HepG2 (cell line): ENCODE measurements at regions not wholly inside any gene's neighbourhood (a gene's known extent, or its start where the extent isn't known, plus 50 kb on each side); places are given as distances from the start of the nearest gene placed in this dataset.

Experiments used
- ATAC-seq: fragments of 200-7000 bp; cut with Tn5 transposase; 3 replicates; pipeline ENCODE4 v1.9.1; 2020; ENCODE audit warnings: mild to moderate bottlenecking, moderate library complexity
- BruUV-seq: library from RNA; stranded (reverse); fragments of 400-500 nt; replicated peaks from 2 replicates; lab custom pipeline; 2021; lab: Mats Ljungman, UMichigan
- CTCF ChIA-PET: fragments of 300-600 bp; formaldehyde crosslinking; extraction: SDS; loops from one replicate; lab custom pipeline; 2021; ENCODE audit warnings: low total read pairs, inconsistent platforms, low intra/inter-chr PET ratio; lab: Yijun Ruan, JAX
- POLR2A ChIA-PET: fragments of 350-600 bp; sonication (Branson Sonifier 250); formaldehyde crosslinking; loops from one replicate; lab custom pipeline; 2020; ENCODE audit warnings: antibody characterized with exemption, inconsistent platforms; lab: Yijun Ruan, JAX
- DNase-seq: peaks from one replicate; pipeline ENCODE4 v3.0.0-alpha.2; 2015; ENCODE audit warnings: low spot score
- FAIRE-seq: peaks from 3 replicates; lab custom pipeline; 2011; peaks lifted over from hg19 to GRCh38; lab: Jason Lieb, UNC
- H2AFZ ChIP-seq: one replicate; pipeline ENCODE4 v1.6.1; 2011; ENCODE audit warnings: low read length, inconsistent platforms
- H3K27ac ChIP-seq: fragments of 300-600 bp; 3 replicates; pipeline ENCODE4 v1.8.0; 2011; ENCODE audit warnings: mixed run types, mild to moderate bottlenecking, mixed read lengths, low read length, inconsistent platforms; ENCODE audit not compliant: insufficient read depth; ENCODE audit errors: extremely low read length
- H3K27me3 ChIP-seq, 2 experiments: fragments of 200-600 bp in 1 of 2; 2 replicates in 1 of 2; 3 replicates in 1 of 2; pipeline versions ENCODE4 v1.6.0 to v1.8.0; 2011; ENCODE audit warnings: low read length in 2 of 2, mild to moderate bottlenecking in 2 of 2, moderate library complexity in 2 of 2, inconsistent platforms in 1 of 2; ENCODE audit not compliant: insufficient read depth in 2 of 2, control insufficient read depth in 1 of 2
- H3K36me3 ChIP-seq, 2 experiments: fragments of 200-600 bp in 1 of 2; replicated peaks in 1 of 2; 2 replicates in 1 of 2; 3 replicates in 1 of 2; pipeline versions ENCODE4 v1.5.1 to v1.8.0; 2011; ENCODE audit warnings: low read length in 2 of 2, inconsistent platforms in 1 of 2; ENCODE audit not compliant: insufficient read depth in 2 of 2, control insufficient read depth in 1 of 2
- H3K4me1 ChIP-seq: 2 replicates; pipeline ENCODE4 v1.5.1; 2012; ENCODE audit warnings: low read length, inconsistent platforms; ENCODE audit not compliant: insufficient read depth
- H3K4me2 ChIP-seq: 2 replicates; pipeline ENCODE4 v1.6.0; 2011; ENCODE audit warnings: low read depth, low read length, inconsistent platforms
- H3K4me3 ChIP-seq, 3 experiments: fragments of 200-600 bp in 1 of 3; sonication (generic), shearing (Covaris generic) in 1 of 3; replicated peaks in 1 of 3; 2 replicates each; pipeline ENCODE4 v1.5.1; 2011 to 2016; ENCODE audit warnings: low read length in 3 of 3, inconsistent platforms in 2 of 3, low read depth in 2 of 3, mild to moderate bottlenecking in 2 of 3, control low read depth in 1 of 3, mixed read lengths in 1 of 3; ENCODE audit not compliant: insufficient read depth in 1 of 3
- H3K79me2 ChIP-seq: one replicate; pipeline ENCODE4 v1.6.1; 2011; ENCODE audit warnings: low read length, inconsistent platforms; ENCODE audit not compliant: insufficient read depth
- H3K9ac ChIP-seq: 2 replicates; pipeline ENCODE4 v1.6.0; 2011; ENCODE audit warnings: mild to moderate bottlenecking, low read depth, low read length, inconsistent platforms; ENCODE audit not compliant: insufficient read depth
- H3K9me3 ChIP-seq: 2 replicates; pipeline ENCODE4 v1.5.1; 2012; ENCODE audit warnings: mild to moderate bottlenecking, low read length
- H4K20me1 ChIP-seq: 2 replicates; pipeline ENCODE4 v1.6.0; 2011; ENCODE audit warnings: inconsistent platforms, mild to moderate bottlenecking, low read length, moderate library complexity; ENCODE audit not compliant: insufficient read depth
- AHR ChIP-seq: IDR thresholded peaks from 2 replicates; pipeline ENCODE4 v1.6.1; 2018; ENCODE audit warnings: missing genetic modification reagents, missing compliant biosample characterization
- BRF2 ChIP-seq: sonication (generic); formaldehyde crosslinking; IDR thresholded peaks from 2 replicates; pipeline ENCODE4 v1.8.1; 2022; ENCODE audit warnings: mild to moderate bottlenecking, missing genetic modification reagents
- ETV5 ChIP-seq: IDR thresholded peaks from 2 replicates; pipeline ENCODE4 v1.6.1; 2018; ENCODE audit warnings: missing biosample characterization, missing genetic modification reagents, inconsistent platforms, borderline replicate concordance
- FOXP4 ChIP-seq: sonication (generic); formaldehyde crosslinking; IDR thresholded peaks from 2 replicates; pipeline ENCODE4 v1.4.0; 2020; ENCODE audit warnings: missing genetic modification reagents
- GTF2F1 ChIP-seq: fragments of 150-350 bp; IDR thresholded peaks from 2 replicates; pipeline ENCODE4 v1.6.1; 2014; ENCODE audit warnings: low read length
- HBP1 ChIP-seq: IDR thresholded peaks from 2 replicates; pipeline ENCODE4 v1.6.1; 2016; ENCODE audit warnings: low read depth, control low read depth
- HNRNPLL ChIP-seq: fragments of 200-400 bp; formaldehyde crosslinking; IDR thresholded peaks from 2 replicates; pipeline ENCODE4 v1.6.1; 2017; ENCODE audit warnings: mild to moderate bottlenecking, low read depth, low read length; ENCODE audit not compliant: poor library complexity, severe bottlenecking
- MEIS1 ChIP-seq: sonication (generic); formaldehyde crosslinking; IDR thresholded peaks from 2 replicates; pipeline ENCODE4 v1.9.0; 2021; ENCODE audit warnings: mild to moderate bottlenecking, missing genetic modification reagents, moderate library complexity, borderline replicate concordance
- MYPOP ChIP-seq: sonication (generic); formaldehyde crosslinking; IDR thresholded peaks from 2 replicates; pipeline ENCODE4 v1.8.1; 2023; ENCODE audit warnings: mild to moderate bottlenecking, moderate library complexity, missing genetic modification reagents
- ZBTB49 ChIP-seq: sonication (generic); formaldehyde crosslinking; IDR thresholded peaks from 2 replicates; pipeline ENCODE4 v1.4.0; 2020; ENCODE audit warnings: missing genetic modification reagents, borderline replicate concordance
- ZNF503 ChIP-seq: sonication (generic); formaldehyde crosslinking; IDR thresholded peaks from 2 replicates; pipeline ENCODE4 v1.4.0; 2020; ENCODE audit warnings: missing genetic modification reagents
- ZNF615 ChIP-seq: sonication (generic); formaldehyde crosslinking; IDR thresholded peaks from 2 replicates; pipeline ENCODE4 v1.5.0; 2020; ENCODE audit warnings: mild to moderate bottlenecking, missing genetic modification reagents, borderline replicate concordance
- ZNF619 ChIP-seq: sonication (generic); formaldehyde crosslinking; IDR thresholded peaks from 2 replicates; pipeline ENCODE4 v1.4.0; 2020; ENCODE audit warnings: mild to moderate bottlenecking, missing genetic modification reagents
- ZNF652 ChIP-seq: IDR thresholded peaks from 2 replicates; pipeline ENCODE4 v1.6.1; 2016; ENCODE audit warnings: low read depth, borderline replicate concordance
- ZNF740 ChIP-seq: sonication (generic); formaldehyde crosslinking; IDR thresholded peaks from 2 replicates; pipeline ENCODE4 v1.4.0; 2020; ENCODE audit warnings: missing genetic modification reagents
- WGBS: methylation state at CpG from one replicate; pipeline ENCODE4 v1.1.6; 2017; ENCODE audit warnings: low lambda C conversion rate; 5-methylcytosine and 5-hydroxymethylcytosine counted together
- in situ Hi-C: cut with HindIII; loops from 2 replicates; pipeline ENCODE4 v1.10.0; 2017; ENCODE audit warnings: low pct_unique_long_range_greater_than_20kb; ENCODE audit not compliant: extremely low pct_ligation_motif_present
- intact Hi-C: fragments of 100-400 bp; cut with micrococcal nuclease; formaldehyde crosslinking; loops from one replicate; pipeline ENCODE4 v1.10.0; 2022; ENCODE audit not compliant: unreplicated experiment

GRCh38 chr12:91972896-91973295 is 172.8 kb downstream of the BTG1 start:
- DNase-seq (no peak), FAIRE-seq (no peak), ATAC-seq (no peak)
- Histone ChIP-seq H2AFZ (no peak overlapping the region), H3K4me2 (no peak overlapping the region), H3K27me3 (no peaks in the 10 kb centered on the region), H3K36me3 (no peaks in the 10 kb centered on the region), H3K79me2 (no peaks in the 10 kb centered on the region), H4K20me1 (no peaks in the 10 kb centered on the region), H3K4me1 (no peaks in the 10 kb centered on the region), H3K9ac (no peak overlapping the region), H3K27ac (no peak overlapping the region), H3K4me3 (no peak overlapping the region), H3K9me3 (no peaks in the 10 kb centered on the region)
- intact Hi-C loops (no loop called here), in situ Hi-C loops (no loop called here)
- POLR2A ChIA-PET: no interaction called here
- WGBS: 3% methylated on average over 1 of the region's 1 CpG
- BruUV-seq: no TSS peak
- CTCF ChIA-PET: no interaction called here
- TF ChIP-seq HNRNPLL: no peak
- TF ChIP-seq ZNF503 (CRISPR knock-in tag): no peak
- TF ChIP-seq BRF2 (CRISPR knock-in tag): no peak
- no peak for TF ChIP-seq ETV5
- TF ChIP-seq MEIS1 (CRISPR knock-in tag): no peak
- no peak for TF ChIP-seq ZNF740 (CRISPR knock-in tag)
- TF ChIP-seq ZNF652 (CRISPR knock-in tag): no peak
- no peak for TF ChIP-seq AHR
- TF ChIP-seq ZNF619 (CRISPR knock-in tag): no peak
- TF ChIP-seq ZNF615 (CRISPR knock-in tag): no peak
- no peak for TF ChIP-seq FOXP4
- TF ChIP-seq ZBTB49: no peak
- TF ChIP-seq HBP1 (CRISPR knock-in tag): no peak
- no peak for TF ChIP-seq MYPOP (CRISPR knock-in tag)
- no peak for TF ChIP-seq GTF2F1
